IPS-NIHi11 (cell line): ENCODE measurements at regions not wholly inside any gene's neighbourhood (a gene's known extent, or its start where the extent isn't known, plus 50 kb on each side); places are given as distances from the start of the nearest gene placed in this dataset.
"Not testable (repeated sequence)": the region's sequence is repeated elsewhere in the genome, so short reads cannot be mapped to it uniquely, and the experiment has no call there.

ENCODE experiments used
- DNase-seq: peaks from one replicate; pipeline ENCODE4 v3.0.0; 2012; ENCODE audit warnings: mixed read lengths, low spot score

DNA sequence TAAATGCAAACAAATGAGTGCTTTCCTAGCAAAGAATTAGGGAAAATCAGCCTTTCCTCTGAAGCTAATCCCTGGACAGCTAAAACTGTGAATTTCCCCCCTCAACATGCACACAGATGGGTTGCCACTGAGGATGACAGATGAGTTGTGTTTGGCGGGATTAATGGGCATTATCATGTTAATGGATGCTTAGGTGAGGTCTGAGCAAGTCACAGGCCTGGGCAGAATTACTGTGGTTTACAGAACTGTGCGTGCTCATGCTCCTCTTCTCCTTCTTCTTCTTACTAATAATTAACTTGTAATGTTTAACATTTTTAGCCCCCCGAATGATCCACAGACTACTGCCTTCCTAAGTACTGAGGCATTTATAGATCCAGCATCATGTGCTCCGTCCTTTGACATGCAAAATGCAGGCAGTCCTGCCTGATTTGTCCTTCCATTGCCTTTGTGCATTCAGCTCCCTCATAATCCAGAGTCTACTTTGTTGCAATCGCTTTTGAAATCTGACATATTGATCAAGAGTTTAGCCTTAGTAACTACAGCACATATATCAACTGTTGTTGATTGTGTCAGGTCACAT is 753.4 kb upstream of the MMS22L start:
- DNase-seq, result peak; percentile 32

DNA sequence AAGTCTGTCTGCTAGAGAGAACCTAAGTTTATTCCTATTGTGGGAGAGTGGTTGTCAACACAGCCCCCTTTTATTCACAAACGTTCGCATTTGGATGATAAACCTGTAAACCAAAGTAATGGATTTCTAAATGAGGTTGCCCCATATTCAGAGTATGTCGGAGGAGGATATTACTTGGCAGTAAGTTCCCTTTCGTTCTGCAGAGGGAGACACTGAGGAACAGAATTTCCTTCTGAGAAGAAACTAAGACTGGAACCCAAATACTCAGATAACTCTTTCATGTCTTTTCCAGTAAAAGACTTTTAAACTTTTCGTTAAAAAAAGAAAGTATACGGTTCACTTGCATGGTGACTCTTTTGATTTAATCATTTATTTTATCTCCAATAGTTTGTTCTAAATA is 754.6 kb upstream of the MMS22L start:
- DNase-seq, result no peak

DNA sequence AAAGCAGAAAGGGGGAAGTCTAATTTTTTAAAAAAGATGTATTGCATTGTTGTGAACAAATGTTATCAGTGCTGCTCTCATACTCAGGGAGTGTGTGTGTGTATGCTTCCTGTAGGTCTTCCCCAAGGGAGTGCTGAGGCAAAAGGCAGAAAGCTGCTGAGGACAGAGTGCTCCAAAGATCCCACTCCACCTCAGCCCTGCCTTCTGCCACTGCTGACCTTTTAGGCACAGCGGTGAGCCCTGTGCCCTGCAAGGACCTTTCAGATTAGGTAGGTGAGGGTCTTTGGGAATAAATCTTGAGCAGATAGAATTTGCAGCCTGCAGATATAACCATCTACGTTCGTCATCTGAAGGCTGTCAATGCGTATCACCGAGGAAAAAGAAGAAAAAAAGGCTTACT is 756.4 kb upstream of the MMS22L start:
- DNase-seq, result peak; percentile 4

DNA sequence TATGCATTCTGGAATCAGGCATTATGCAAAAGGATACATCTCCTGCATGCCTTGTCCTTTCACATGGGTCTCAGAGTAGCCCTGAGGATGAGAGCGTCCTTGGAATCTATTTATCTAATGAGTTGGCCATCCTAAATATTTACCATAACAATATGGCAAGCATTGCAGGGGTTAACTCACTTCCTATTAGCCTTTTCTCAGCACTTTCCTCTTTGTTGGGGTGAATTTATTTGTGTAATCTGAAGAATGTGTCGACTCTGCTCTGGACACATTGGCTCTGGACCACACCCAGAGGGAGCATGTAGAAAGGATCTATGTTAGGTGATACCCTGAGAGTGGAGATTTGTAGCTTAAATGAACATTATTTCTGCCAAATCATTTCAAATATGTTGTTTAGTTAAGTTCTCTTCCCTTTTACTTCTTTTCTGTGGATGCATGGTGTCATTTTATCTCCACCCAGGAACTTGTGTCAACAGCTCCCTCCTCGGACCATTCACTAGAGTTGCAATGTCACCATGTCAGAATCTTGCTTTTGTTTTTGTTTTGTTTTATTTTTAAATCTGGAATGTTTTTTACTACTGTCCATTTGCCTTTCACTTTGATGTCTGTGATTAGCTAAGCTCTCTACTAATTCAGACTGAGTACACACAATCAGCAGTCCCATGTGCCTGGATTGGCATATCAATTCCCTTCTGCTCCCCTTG is 757.0 kb upstream of the MMS22L start:
- DNase-seq, result peak; percentile 19

DNA sequence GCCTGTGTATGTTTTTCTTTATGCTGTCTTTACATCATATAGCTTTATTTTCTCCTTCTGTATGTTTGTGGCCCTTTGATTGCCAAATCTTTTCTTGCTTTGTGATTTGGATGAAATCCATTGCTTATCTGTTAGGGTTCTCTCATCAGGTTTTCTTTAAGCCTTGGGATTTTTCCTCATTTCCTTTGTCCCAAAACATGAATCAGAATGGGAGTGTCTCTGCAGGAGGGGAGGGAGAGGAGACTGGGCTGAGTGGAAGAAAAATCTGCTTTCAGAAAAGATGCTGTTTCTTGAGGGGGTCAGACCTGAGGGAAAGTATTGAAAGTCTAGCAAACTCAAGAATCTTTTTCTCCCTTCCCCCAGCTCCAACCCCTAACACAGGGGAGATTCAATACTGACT is 758.0 kb upstream of the MMS22L start:
- peak; percentile 26 for DNase-seq

DNA sequence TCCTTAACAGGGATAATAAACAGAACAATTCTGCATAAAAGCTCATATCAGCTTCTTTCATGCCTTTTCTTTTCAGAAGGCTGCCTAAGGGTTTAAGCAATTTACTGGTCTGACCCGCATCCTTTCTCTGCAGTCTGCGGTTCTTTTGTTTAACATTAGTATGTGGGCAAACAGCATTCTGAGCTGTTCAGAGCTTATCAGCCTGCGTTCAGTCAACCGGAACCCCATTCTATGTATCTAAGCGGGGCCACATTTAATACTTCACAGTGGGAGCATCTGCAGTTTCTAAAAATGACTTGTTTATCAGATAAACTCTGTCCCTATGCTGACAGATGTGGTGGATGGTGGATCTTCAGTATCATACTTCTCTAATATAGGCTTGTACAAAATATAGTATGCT is 758.9 kb upstream of the MMS22L start:
- no peak for DNase-seq

DNA sequence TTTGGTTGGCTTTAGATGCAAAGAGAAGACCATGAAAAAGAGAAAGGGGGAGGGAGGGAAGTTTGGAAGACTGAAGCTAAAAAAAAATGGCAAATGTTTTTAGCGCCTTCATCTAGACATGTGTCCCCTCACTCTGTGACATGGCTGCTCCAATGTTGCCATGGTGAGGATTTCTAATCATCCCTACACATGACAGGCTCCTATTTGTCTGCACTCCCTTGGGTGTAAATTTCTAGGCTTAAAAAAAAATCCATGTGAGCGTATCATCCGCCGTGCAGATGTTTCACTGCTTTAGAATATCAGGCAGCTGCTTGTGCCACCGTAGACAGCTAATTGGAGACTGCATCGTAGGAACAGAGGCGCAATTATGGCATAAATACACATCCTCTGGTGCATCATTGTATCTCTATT is 761.1 kb upstream of the MMS22L start:
- DNase-seq, result no peak

DNA sequence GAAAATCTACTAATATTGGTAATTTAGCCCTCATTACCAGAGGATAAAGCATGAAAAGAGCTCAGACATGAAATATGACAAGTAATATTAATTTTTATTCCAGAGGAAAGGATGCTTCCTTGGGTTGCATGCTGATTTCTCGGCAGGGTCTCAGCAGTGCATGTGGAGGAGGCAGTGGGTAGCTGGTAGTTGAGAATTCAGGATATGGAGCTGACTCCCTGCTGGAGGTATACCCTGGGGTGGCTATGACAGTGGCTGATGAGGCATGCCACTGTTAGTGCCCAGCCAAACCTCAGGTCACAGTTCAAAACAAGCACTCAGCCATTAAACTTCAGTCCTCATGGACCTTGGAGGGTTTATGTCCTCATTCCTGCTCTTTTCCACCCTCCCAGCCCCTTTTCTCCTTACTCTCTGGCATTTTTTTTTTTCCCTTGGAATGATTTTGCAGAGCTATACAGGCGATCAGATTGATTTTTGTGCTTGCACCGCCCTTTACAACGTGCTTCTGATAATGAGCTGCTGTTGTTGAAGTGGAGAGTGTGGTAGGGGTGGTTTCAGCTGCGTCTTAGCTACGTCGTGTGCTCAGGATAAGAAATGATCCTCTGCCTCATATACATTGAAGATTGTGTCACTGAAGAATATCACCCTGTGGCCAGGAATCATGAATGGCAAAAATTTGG is 761.9 kb upstream of the MMS22L start:
- no peak for DNase-seq

DNA sequence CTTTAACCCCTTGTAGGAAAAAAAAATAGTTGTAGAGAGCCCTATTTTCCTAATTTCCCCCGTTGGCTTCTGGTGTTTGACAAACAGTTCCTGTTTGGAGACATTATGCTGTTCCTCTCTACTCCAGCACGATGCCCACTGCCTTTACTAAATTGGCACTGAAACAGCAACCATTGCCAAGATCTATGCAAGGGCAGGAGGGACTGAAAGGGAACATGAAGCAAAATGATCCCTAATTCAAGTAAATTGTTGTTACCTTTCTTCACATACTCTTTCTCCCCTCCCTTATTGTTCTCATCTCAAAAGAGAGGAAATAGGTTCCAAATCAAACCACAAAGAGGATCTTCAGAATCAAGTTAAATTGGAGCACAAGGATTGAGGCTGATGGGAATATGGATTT is 764.1 kb upstream of the MMS22L start:
- no peak for DNase-seq

DNA sequence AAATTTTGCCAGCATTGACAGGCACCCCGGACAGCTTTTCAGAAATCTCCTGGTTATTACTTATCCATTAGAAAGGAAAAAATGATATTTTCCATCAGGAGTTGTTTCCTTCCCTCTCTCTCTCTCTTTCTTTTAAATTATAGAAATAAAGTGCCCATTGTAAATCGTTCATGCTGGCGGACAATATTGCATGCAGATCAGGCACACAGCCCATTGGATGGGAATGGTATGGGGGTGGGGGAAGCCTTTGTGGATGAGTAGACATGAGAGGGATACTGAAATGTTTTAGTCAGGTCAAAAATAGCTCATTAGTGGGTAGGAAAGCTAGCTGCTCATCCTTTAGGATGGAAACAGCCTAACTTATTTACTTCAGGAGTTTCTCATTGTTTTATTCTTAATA is 764.9 kb upstream of the MMS22L start:
- DNase-seq, result no peak

DNA sequence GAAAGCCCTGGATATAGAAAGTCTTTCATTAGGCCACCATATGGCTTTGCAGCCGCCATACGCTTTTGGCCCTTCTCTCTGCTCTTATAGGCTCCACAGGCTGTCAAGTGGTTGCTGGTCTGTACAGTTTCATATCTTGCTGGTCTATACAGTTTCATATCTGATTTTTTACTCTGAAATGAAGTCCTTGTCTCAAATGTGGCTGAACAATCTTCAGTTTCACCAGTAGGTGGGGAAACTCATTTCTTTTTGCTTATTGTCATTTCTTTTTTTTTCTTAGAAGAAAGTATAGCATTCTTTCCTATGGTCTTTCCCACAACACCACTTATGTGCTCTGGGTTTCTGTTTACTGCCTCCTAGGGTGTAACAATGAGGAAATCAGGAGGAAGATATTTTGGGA is 771.4 kb upstream of the MMS22L start:
- peak; percentile 7 for DNase-seq

DNA sequence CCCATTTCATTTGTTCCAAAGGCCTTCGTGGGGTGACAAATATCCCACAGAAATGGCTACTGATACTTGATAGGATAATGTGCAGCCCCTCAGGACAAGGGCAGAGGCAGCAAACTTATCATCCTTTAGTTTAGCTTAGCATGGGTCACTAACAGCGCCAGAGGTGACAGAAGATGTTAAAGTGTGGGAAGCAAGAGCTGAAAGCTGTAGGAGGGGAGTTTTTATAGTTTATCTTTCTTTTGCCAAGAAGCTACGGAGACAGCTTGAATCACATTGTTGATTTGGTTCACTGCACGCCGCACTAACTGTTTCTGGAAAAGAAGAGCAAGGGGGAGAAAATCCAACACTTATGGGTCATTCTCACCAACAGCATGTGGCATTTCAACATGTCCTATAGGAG is 773.9 kb upstream of the MMS22L start:
- no peak for DNase-seq

DNA sequence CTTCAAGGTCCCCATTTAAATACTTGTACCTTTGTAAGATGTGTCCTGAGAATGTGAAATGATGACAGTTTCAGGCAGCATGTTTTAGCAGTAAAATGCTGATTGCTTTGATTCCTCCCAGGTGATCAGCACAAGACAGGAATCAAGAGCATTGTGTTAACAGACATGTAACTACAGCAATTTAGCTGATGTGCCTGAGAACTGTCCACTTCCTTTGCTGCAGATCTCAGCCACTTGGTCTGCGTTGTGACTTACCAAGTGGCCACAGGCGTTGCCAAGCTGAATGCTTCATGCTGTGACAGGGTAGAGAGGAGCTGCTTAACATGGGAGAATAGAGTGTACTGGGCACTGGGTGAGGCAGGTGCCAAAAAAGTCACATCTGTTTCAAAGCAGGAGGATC is 767.0 kb upstream of the POU3F2 start:
- no peak for DNase-seq

DNA sequence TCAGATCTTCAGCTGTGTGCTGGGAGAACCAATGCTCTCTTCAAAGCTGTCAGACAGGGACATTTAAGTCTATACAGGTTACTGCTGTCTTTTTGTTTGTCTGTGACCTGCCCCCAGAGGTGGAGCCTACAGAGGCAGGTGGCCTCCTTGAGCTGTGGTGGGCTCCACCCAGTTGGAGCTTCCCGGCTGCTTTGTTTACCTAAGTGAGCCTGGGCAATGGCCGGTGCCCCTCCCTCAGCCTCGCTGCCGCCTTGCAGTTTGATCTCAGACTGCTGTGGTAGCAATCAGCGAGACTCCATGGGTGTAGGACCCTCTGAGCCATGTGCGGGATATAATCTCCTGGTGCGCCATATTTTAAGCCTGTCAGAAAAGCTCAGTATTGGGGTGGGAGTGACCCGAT is 745.8 kb upstream of the POU3F2 start:
- not testable (repeated sequence) for DNase-seq

DNA sequence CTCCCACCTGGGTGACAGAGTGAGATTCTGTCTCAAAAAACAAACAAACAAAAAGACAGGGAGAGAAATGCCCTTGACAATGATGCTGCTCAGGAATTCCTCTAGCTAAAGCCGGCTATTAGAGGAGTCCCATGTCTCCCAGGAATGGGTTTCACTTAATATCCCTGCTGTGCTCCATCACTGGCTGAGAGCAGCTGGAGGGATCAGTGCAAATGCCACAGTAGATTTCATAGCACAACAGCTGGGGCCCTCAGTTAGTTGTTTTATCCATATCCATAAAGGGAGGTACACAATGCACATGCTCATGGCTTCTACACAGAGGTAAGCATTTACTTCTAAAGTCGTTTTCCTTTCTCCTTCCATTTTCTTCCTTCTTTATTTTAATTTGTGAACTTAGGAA is 742.0 kb upstream of the POU3F2 start:
- no peak for DNase-seq

DNA sequence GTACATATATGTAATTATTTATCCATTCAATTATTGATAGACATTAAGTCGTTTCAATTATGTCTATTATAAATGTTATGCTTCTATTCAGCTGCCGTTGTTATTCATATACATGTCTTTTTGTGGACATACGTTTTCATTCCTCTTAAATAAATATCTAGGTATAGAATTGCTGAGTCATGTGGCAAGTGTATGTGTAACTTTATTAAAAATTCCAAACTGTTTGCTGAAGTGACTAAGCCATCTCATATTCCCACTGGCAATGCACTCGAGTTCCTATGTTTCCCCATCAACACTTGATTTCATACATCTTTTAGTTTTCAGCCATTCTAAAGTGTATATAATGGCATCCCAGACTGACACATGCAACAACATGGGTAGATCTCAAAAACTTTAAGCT is 739.7 kb upstream of the POU3F2 start:
- DNase-seq, result no peak

DNA sequence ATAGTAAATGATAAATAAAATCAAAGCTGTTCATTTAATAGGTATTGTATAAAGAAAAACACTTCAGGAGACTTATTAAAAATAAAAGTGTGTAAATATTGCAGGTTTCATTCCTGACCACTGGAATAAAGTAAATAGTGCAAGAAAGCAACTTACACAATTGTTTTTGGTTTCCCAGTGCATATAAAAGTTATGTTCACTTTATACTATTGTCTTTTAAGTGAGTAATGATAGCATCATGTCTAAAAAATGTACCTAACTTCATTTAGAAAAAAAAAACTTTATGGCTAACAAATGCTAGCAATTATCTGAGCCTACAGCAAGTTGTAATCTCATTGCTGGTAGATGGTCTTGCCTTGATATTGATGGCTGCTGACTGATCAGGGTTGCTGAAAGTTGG is 726.6 kb upstream of the POU3F2 start:
- DNase-seq, result no peak

DNA sequence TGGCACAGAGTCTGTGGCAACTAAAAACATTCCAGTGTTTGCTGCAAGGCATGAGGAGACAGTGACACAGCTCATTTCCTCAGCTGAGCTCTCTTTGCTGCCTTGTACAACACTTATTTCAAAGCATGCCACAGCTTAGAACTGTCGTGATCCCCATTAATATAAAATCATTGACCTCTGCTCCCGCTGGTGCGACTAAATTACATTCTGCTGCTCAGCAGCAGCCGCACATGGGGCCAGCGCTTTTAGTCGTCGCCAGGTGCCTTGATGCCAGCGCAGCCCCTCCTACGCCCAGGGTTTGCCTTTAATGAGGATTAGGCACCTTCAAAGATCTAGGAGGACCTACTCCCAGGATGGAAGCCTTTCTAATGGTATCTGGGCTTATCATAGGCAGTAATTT is 717.9 kb upstream of the POU3F2 start:
- DNase-seq, result no peak

DNA sequence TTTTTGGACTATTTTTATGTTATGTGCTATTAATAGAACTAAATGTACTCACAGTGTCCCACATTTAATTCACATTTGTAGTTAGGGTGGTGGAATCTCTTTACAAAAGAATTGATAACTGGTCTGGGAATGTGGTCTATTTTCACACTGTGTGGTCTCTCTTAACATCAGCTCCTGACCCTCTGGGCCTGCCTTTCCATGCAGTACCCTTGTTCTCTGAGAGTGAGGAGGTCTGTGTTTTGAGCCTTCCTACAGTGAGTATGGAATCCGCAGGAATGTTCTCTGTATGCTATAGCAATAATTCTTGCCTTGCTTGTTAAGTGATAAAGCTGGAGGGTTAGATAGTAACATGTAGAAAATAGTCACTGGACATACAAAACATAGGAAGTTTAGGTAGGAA is 717.3 kb upstream of the POU3F2 start:
- DNase-seq, result no peak

DNA sequence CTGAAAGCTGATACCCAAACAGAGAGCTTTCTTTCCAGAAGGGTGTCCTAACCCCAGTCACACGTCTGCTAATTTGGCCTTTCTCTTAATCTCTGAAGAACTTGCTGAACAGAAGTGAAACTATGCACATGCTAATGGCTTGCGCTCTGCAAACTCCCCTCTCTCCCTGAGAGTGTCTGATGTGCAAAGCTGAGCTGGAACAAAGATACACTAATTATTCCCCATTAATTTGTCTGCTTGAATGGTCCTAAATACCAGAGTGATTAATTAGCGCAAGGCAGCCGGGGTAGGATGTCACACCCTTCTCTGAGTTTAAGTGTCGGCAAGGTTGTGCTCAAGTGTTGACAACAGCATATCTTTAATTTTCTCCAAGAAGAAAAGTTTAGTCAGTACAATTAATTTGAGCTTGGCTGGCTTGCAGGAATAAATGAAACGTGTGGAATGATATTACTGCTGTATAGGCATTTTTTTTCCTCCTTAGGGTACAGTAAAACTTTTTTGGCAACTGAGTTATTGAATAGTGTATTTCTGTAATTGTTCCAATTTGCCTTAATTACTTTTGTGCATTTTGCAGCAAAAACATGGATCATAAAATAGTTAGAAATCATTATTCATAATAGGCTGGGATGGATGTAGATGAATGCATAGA is 715.9 kb upstream of the POU3F2 start:
- peak; percentile 10 for DNase-seq

DNA sequence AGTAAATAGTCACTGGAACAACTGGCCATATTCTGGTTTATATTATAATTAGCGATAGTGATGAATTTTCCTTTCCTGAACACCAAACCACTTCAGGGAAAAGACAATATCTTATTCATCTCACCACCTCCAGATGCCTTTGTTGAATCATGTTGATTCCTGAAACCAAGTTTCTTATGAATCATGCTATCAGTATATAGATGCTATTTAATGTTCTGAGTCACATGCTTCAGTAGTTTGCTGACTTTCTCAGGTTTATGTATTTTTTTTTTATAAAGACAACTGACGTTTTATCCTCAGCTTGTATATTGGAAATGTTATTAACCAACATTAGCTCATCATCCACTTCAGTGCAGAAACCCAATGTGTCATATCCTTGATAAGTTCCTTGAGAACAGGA is 710.2 kb upstream of the POU3F2 start:
- no peak for DNase-seq

DNA sequence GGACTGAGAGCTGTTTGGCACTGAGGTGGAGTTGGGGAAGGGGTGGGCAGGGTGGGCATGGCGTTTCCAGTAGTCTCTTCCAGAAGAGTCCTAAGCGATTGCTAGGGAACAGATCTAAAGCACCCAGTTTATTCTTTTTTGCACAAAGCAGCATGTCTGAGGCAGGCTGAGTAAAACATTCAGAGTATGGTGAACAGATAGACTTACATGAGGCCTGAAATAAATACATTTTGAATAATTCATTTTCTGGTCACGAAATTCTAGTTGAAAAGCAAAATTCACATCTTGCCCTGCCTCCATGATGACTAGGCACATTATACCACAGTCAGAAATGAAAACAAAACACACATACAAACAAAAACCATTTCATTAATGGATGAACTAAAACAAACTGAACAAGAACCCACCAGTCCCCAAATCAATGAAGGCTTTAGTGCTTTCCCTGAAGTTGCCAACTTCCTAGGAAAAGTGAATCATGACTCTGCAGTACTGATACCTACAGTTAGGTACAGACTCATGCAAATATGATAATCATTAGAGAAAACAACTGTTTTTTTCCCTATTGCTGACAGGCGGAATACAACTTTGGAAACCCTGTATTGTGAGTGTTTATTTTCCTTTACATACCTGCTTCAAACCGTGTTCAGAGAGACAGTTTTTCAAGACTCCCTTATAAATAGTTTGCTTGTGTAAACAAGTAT is 702.9 kb upstream of the POU3F2 start:
- DNase-seq, result no peak

DNA sequence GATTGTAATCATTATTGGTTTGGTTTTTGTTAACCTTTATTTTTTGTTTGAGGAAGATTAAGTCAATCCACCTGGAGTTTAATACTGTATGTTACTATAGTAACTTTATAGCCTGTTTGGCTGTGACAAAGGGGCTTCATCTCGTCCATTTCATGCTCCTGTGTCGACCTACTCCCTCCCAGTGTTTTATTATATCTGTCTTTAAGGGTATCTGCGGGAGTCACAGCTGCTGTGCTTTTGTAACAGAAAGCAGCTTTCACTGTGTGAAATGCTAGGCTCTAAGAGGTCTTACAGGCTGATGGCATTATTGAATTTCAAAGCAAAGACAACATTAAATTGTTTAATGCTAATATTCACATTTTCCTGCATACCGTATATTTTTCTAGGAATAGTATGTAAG is 698.0 kb upstream of the POU3F2 start:
- no peak for DNase-seq
